ENCODE measurements at regions not wholly inside any gene's neighbourhood (a gene's known extent, or its start where the extent isn't known, plus 50 kb on each side); places are given as distances from the start of the nearest gene placed in this dataset.

- Histone ChIP-seq H3K27ac (ENCODE audit: low read depth, low read length) (no peak overlapping the region), H3K27me3 (ENCODE audit: insufficient read depth, low read length) (no peaks in the 10 kb centered on the region), H3K79me2 (ENCODE audit: insufficient read depth, low read length) (no peaks in the 10 kb centered on the region), H2AFZ (ENCODE audit: low read length) (no peak overlapping the region), H4K20me1 (ENCODE audit: insufficient read depth, low read length) (no peaks in the 10 kb centered on the region), H3K4me2 (ENCODE audit: insufficient read depth, low read length) (no peak overlapping the region), H3K4me1 (ENCODE audit: insufficient read depth, low read length) (no peaks in the 10 kb centered on the region), H3K9me3 (ENCODE audit: low read depth, low read length) (no peaks in the 10 kb centered on the region), H3K4me3 (ENCODE audit: insufficient read depth, low read length) (no peak overlapping the region), H3K36me3 (ENCODE audit: insufficient read depth, low read length) (no peaks in the 10 kb centered on the region)
- DNase-seq (ENCODE audit: insufficient read length, low spot score, missing footprints) = no peak
- no peak for TF ChIP-seq CTCF (IDR thresholded peaks at IDR 0.05; ENCODE audit: extremely low read depth, low read depth, low read length)
These were observed 577.8 kb downstream of the BRINP3 start for GRCh38 chr1:189899686-189900425.

GRCh38 chr1:189904509-189904908 is 573.2 kb downstream of the BRINP3 start:
- Histone ChIP-seq H3K79me2 (ENCODE audit: insufficient read depth, low read length) (no peaks in the 10 kb centered on the region), H3K9me3 (ENCODE audit: low read depth, low read length) (no peaks in the 10 kb centered on the region), H3K4me1 (ENCODE audit: insufficient read depth, low read length) (no peaks in the 10 kb centered on the region), H3K36me3 (ENCODE audit: insufficient read depth, low read length) (no peaks in the 10 kb centered on the region), H3K4me3 (ENCODE audit: insufficient read depth, low read length) (no peak overlapping the region), H3K4me2 (ENCODE audit: insufficient read depth, low read length) (no peak overlapping the region), H3K27me3 (ENCODE audit: insufficient read depth, low read length) (no peaks in the 10 kb centered on the region), H4K20me1 (ENCODE audit: insufficient read depth, low read length) (no peaks in the 10 kb centered on the region), H3K27ac (ENCODE audit: low read depth, low read length) (no peak overlapping the region), H2AFZ (ENCODE audit: low read length) (no peak overlapping the region)
- TF ChIP-seq CTCF (IDR thresholded peaks at IDR 0.05; ENCODE audit: extremely low read depth, low read depth, low read length) = no peak
- no peak for DNase-seq (ENCODE audit: insufficient read length, low spot score, missing footprints)

- no peaks in the 10 kb centered on the region for H3K36me3 ChIP-seq (ENCODE audit: insufficient read depth, low read length)
- no peak overlapping the region for H3K27ac ChIP-seq (ENCODE audit: low read depth, low read length)
- H3K27me3 ChIP-seq (ENCODE audit: insufficient read depth, low read length) = no peaks in the 10 kb centered on the region
- H3K79me2 ChIP-seq (ENCODE audit: insufficient read depth, low read length) = no peaks in the 10 kb centered on the region
- no peak for TF ChIP-seq CTCF (IDR thresholded peaks at IDR 0.05; ENCODE audit: extremely low read depth, low read depth, low read length)
- no peak for DNase-seq (ENCODE audit: insufficient read length, low spot score, missing footprints)
- no peak overlapping the region for H2AFZ ChIP-seq (ENCODE audit: low read length)
- H4K20me1 ChIP-seq (ENCODE audit: insufficient read depth, low read length) = no peaks in the 10 kb centered on the region
- no peak overlapping the region for H3K4me3 ChIP-seq (ENCODE audit: insufficient read depth, low read length)
- H3K9me3 ChIP-seq (ENCODE audit: low read depth, low read length) = no peaks in the 10 kb centered on the region
- H3K4me2 ChIP-seq (ENCODE audit: insufficient read depth, low read length) = no peak overlapping the region
- no peaks in the 10 kb centered on the region for H3K4me1 ChIP-seq (ENCODE audit: insufficient read depth, low read length)
These were observed 569.6 kb downstream of the BRINP3 start for GRCh38 chr1:189908113-189908512.

- no peaks in the 10 kb centered on the region for H3K79me2 ChIP-seq (ENCODE audit: insufficient read depth, low read length)
These were observed 556.1 kb downstream of the BRINP3 start for GRCh38 chr1:189921613-189922012.

More at GRCh38 chr1:189921613-189922012, 556.1 kb downstream of the BRINP3 start:
- no peak overlapping the region for H3K4me3 ChIP-seq (ENCODE audit: insufficient read depth, low read length)
- H3K36me3 ChIP-seq (ENCODE audit: insufficient read depth, low read length) = no peaks in the 10 kb centered on the region
- no peak overlapping the region for H2AFZ ChIP-seq (ENCODE audit: low read length)
- no peak overlapping the region for H3K27ac ChIP-seq (ENCODE audit: low read depth, low read length)
- H3K27me3 ChIP-seq (ENCODE audit: insufficient read depth, low read length) = no peaks in the 10 kb centered on the region
- H4K20me1 ChIP-seq (ENCODE audit: insufficient read depth, low read length) = no peaks in the 10 kb centered on the region
- H3K4me2 ChIP-seq (ENCODE audit: insufficient read depth, low read length) = no peak overlapping the region
- no peaks in the 10 kb centered on the region for H3K4me1 ChIP-seq (ENCODE audit: insufficient read depth, low read length)
- H3K9me3 ChIP-seq (ENCODE audit: low read depth, low read length) = no peaks in the 10 kb centered on the region
- TF ChIP-seq CTCF (IDR thresholded peaks at IDR 0.05; ENCODE audit: extremely low read depth, low read depth, low read length) = no peak
- DNase-seq (ENCODE audit: insufficient read length, low spot score, missing footprints) = no peak
